Central memory CD4-positive, alpha-beta T cell (primary cell): ENCODE measurements at regions not wholly inside any gene's neighbourhood (a gene's known extent, or its start where the extent isn't known, plus 50 kb on each side); places are given as distances from the start of the nearest gene placed in this dataset.

Experiments used
- DNase-seq: peaks from one replicate; pipeline ENCODE4 v3.0.0; 2022

GRCh38 chr7:36802459-36803135 is 78.3 kb upstream of the AOAH start:
- no peak for DNase-seq

- DNase-seq, result no peak
These were observed 72.7 kb upstream of the AOAH start for GRCh38 chr7:36796850-36797536.

- no peak for DNase-seq
These were observed 71.2 kb upstream of the AOAH start for GRCh38 chr7:36795451-36796021.

GRCh38 chr7:36794689-36795088 is 70.4 kb upstream of the AOAH start:
- no peak for DNase-seq

GRCh38 chr7:36792421-36792820 is 68.1 kb upstream of the AOAH start:
- no peak for DNase-seq

GRCh38 chr7:36790311-36790787 is 66.1 kb upstream of the AOAH start:
- DNase-seq, result no peak

GRCh38 chr7:36788825-36789470 is 64.7 kb upstream of the AOAH start:
- no peak for DNase-seq

- DNase-seq, result peak; percentile 59
These were observed 63.7 kb upstream of the AOAH start for GRCh38 chr7:36787933-36788378.

- DNase-seq, result peak; percentile 88
These were observed 61.0 kb upstream of the AOAH start for GRCh38 chr7:36784991-36785940.

GRCh38 chr7:36781011-36781738 is 56.9 kb upstream of the AOAH start:
- DNase-seq, result peak; percentile 76

- DNase-seq, result no peak
These were observed 53.6 kb upstream of the AOAH start for GRCh38 chr7:36777855-36778254.

- peak; percentile 84 for DNase-seq
These were observed 52.8 kb upstream of the AOAH start for GRCh38 chr7:36777062-36777461.

- DNase-seq, result no peak
These were observed 51.4 kb upstream of the AOAH start for GRCh38 chr7:36775676-36776075.

- DNase-seq, result no peak
These were observed 50.8 kb upstream of the AOAH start for GRCh38 chr7:36775061-36775620.
